ENCODE measurements at regions not wholly inside any gene's neighbourhood (a gene's known extent, or its start where the extent isn't known, plus 50 kb on each side); places are given as distances from the start of the nearest gene placed in this dataset.
"Not testable (repeated sequence)": the region's sequence is repeated elsewhere in the genome, so short reads cannot be mapped to it uniquely, and the experiment has no call there.

GRCh38 chr18:1585881-1586488, 681.3 kb downstream of the ADCYAP1 start:
- DNase-seq = peak; percentile 7

GRCh38 chr18:1593091-1593490, 688.4 kb downstream of the ADCYAP1 start:
- DNase-seq = no peak

- DNase-seq = no peak
These were observed 690.5 kb downstream of the ADCYAP1 start for GRCh38 chr18:1595195-1595594.

GRCh38 chr18:1599196-1599595, 694.5 kb downstream of the ADCYAP1 start:
- no peak for DNase-seq

- no peak for DNase-seq
These were observed 700.1 kb downstream of the ADCYAP1 start for GRCh38 chr18:1604751-1605150.

GRCh38 chr18:1618364-1618763, 713.7 kb downstream of the ADCYAP1 start:
- no peak for DNase-seq

- DNase-seq = no peak
These were observed 714.8 kb downstream of the ADCYAP1 start for GRCh38 chr18:1619507-1619906.

GRCh38 chr18:1624612-1625011, 719.9 kb downstream of the ADCYAP1 start:
- DNase-seq = no peak

GRCh38 chr18:1627494-1627893, 722.8 kb downstream of the ADCYAP1 start:
- DNase-seq = no peak

GRCh38 chr18:1648712-1649111, 744.0 kb downstream of the ADCYAP1 start:
- DNase-seq = no peak

GRCh38 chr18:1652018-1652417, 747.3 kb downstream of the ADCYAP1 start:
- DNase-seq = no peak

- no peak for DNase-seq
These were observed 749.2 kb downstream of the ADCYAP1 start for GRCh38 chr18:1653873-1654272.

GRCh38 chr18:1657876-1658275, 753.2 kb downstream of the ADCYAP1 start:
- DNase-seq = no peak

GRCh38 chr18:1658908-1659566, 754.4 kb downstream of the ADCYAP1 start:
- DNase-seq = no peak

GRCh38 chr18:1663879-1664705, 759.4 kb downstream of the ADCYAP1 start:
- DNase-seq = no peak

- DNase-seq = no peak
These were observed 760.4 kb downstream of the ADCYAP1 start for GRCh38 chr18:1665079-1665478.

- DNase-seq = no peak
These were observed 763.6 kb downstream of the ADCYAP1 start for GRCh38 chr18:1668279-1668678.

GRCh38 chr18:1671710-1672109, 767.0 kb downstream of the ADCYAP1 start:
- DNase-seq = not testable (repeated sequence)

GRCh38 chr18:1676387-1676786, 771.7 kb downstream of the ADCYAP1 start:
- no peak for DNase-seq

GRCh38 chr18:1680108-1680507, 775.4 kb downstream of the ADCYAP1 start:
- DNase-seq = no peak

- no peak for DNase-seq
These were observed 787.2 kb downstream of the ADCYAP1 start for GRCh38 chr18:1691863-1692262.

GRCh38 chr18:1708006-1708405, 803.3 kb downstream of the ADCYAP1 start:
- no peak for DNase-seq

GRCh38 chr18:1710114-1710513, 805.4 kb downstream of the ADCYAP1 start:
- DNase-seq = no peak

- DNase-seq = no peak
These were observed 827.5 kb downstream of the ADCYAP1 start for GRCh38 chr18:1732143-1732542.

All from HCEC 1CT (cell line).